ENCODE measurements at regions not wholly inside any gene's neighbourhood (a gene's known extent, or its start where the extent isn't known, plus 50 kb on each side); places are given as distances from the start of the nearest gene placed in this dataset.

- no peak overlapping the region for H3K27ac ChIP-seq
- no peak for TF ChIP-seq CTCF (conservative IDR thresholded peaks at IDR 0.05)
Measured at GRCh38 chr3:102095383-102095782, 246.1 kb downstream of the NFKBIZ start.

GRCh38 chr3:102096066-102096465 lies 246.8 kb downstream of the NFKBIZ start:
- H3K27ac ChIP-seq = no peak overlapping the region
- no peak for TF ChIP-seq CTCF (conservative IDR thresholded peaks at IDR 0.05)

GRCh38 chr3:102098130-102098885 lies 249.0 kb downstream of the NFKBIZ start:
- no peak overlapping the region for H3K27ac ChIP-seq
- TF ChIP-seq CTCF (conservative IDR thresholded peaks at IDR 0.05) = no peak

GRCh38 chr3:102099913-102100312 lies 250.6 kb downstream of the NFKBIZ start:
- no peak overlapping the region for H3K27ac ChIP-seq
- TF ChIP-seq CTCF (conservative IDR thresholded peaks at IDR 0.05) = no peak

GRCh38 chr3:102102394-102102793 lies 253.1 kb downstream of the NFKBIZ start:
- no peak for TF ChIP-seq CTCF (conservative IDR thresholded peaks at IDR 0.05)
- H3K27ac ChIP-seq = no peak overlapping the region

GRCh38 chr3:102104033-102104432 lies 254.7 kb downstream of the NFKBIZ start:
- TF ChIP-seq CTCF (conservative IDR thresholded peaks at IDR 0.05) = no peak
- no peak overlapping the region for H3K27ac ChIP-seq

- no peak overlapping the region for H3K27ac ChIP-seq
- TF ChIP-seq CTCF (conservative IDR thresholded peaks at IDR 0.05) = no peak
Measured at GRCh38 chr3:102105193-102105592, 255.9 kb downstream of the NFKBIZ start.

Data from VCaP (cell line).